ENCODE measurements at regions not wholly inside any gene's neighbourhood (a gene's known extent, or its start where the extent isn't known, plus 50 kb on each side); places are given as distances from the start of the nearest gene placed in this dataset.

DNA sequence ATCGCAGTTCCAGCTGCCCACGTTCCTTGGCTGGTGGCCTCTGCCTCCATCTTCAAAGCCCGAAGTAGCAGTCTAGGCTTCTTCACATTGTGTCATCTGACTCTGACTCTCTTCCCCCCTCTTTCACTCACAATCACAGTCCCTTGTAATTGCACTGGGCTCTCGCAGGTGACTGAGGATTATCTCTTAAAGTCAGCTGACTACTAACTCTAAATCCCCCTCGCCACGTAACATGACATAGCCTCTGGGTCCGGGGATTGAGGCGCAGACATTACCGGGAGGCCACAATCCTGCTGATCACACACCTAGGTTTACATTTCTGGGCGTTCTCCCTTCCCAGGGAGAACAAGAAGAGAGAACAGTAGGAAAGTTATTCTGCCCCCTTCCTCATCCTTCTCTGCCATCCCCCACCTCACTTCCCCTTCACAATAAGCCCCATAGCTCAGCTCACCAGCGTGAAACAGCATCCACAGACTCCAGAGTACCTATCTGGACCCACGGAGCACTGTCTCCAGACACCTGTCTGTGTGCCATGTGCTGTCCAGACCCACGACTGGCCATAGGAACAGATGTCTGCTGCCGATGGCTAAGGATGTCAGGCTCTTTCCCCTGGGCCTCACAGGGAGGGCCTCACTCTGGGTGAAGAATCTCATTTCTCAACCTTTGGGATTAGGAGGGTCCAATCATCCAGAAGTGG is 64.3 kb upstream of the FZD7 start:
- no peak for DNase-seq

GRCh38 chr2:201969938-201970785 is 63.5 kb upstream of the FZD7 start:
- no peak for DNase-seq

- DNase-seq = no peak
Observed at GRCh38 chr2:201970786-201971108, 62.9 kb upstream of the FZD7 start.

DNA sequence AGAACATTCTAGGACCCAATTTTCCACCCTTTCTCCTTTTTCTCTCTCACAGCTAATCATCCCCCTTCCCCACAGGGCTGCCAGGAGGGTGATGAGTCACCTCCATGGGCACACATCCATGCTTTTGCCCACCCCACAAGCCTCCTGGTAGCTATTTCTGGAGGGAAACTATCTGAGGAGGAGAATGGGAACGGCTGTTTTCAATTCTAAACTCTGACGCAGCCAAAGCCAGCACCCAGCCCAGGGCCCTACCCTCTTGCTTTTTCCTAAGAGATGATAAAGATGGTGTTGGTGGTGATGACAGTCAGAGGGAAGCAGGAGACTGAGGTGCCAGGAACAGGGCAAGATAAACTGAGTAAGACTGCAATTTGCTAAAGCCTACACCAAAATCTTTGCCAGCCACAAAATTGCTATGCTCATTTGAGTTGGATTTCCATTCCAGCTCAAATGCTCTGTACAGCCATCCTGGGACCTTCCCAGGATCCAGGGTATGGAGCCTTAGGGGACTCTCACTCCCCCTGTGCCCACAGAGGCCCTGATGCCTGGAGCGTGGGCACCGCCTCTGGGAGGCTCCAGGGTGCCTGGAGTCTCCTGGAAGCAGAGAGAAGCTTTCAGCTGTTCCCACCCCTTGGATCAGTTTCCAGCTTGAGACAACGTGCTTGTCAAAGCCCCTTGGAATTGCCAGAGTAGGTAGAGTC is 62.0 kb upstream of the FZD7 start:
- no peak for DNase-seq

GRCh38 chr2:201972621-201973255 is 60.9 kb upstream of the FZD7 start:
- no peak for DNase-seq

DNA sequence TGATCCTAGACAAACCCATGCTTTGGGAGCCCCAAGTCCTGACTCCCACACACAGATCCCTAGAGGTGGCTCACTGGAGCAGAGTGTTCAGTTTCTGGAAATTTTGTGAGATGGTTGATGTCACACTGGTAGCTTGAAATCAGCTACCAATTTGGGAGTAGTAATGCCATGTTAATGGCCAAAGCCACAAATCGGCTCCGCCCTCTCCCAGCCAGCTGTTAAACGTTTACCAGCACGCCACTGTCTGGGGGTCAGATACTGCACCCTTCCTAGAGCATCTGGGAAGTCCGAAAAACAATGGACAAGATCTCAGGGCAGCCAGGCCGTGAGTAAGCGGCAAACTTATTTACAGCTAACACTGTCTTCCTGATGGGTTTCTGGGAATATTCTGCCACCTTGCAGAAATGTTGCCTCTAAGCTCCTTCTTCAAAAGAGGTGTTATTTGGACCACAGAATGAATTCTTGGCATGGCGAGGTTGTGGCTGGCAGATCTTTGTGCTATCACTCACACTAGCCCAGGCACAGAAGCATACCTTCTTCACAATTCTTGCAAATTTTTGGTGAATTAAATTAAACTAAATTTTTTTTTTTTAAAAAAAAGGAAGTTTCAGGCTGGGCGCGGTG is 60.2 kb upstream of the FZD7 start:
- no peak for DNase-seq

DNA sequence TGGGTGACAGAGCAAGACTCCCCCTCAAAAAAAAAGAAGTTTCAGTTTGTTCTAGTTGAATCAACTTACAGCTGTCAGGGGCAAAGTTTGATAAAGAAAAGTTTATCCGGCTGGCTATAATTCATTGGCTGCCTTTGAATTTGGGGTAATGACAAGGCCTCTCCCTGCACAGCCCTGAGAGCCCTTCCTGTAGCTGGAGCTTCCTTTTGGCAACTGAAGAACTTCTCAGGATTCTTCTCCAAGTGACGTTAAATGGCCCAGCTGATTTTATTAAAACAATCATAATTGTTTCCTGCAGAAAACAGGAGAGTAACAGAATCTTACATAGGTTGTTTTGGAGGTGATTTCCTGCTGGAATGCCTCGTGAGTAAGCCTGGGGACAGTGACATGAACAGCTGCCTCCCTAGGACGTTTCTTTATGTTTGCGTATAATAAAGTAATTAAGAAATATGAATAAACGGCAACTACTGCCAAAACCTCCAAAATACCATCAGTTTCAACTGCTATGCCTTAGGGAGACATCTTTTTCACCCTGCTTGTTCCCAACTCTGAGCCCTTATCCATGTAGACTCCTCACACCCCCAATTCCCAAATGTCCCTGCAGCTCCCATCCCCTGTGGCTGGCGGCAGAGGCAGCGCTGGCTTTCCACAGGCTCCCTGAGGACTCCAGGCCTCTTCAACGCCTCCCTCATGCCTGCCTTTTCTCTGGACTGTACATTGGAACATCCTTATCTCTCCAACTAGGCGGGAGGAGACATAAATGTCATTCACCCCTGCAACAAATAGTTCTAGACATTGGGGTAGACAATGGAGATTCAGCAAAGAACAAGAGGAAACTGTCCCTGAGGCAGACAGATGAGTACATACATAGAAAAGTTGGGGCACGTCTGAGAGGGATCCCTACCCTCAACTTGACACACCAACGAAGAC is 59.2 kb upstream of the FZD7 start:
- no peak for DNase-seq

DNA sequence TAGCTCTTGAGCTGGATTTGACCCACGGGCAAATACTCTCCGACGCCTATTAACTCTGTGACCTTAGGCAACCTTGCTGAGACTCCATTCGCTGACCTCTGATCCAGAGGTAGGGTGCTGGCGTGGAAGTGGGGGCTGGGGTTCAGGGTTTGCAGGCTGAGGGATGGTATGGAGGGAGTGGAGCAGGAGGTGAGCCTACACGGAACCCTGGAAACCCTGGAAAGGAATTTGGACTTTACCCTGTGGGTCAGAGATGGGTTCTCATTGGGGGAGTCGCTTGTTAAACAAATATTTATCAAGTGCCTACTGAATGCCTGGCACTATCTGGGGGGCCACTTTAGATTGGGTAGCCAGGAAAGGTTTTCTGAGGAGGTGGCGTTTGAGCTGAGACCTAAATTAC is 58.2 kb upstream of the FZD7 start:
- no peak for DNase-seq

DNA sequence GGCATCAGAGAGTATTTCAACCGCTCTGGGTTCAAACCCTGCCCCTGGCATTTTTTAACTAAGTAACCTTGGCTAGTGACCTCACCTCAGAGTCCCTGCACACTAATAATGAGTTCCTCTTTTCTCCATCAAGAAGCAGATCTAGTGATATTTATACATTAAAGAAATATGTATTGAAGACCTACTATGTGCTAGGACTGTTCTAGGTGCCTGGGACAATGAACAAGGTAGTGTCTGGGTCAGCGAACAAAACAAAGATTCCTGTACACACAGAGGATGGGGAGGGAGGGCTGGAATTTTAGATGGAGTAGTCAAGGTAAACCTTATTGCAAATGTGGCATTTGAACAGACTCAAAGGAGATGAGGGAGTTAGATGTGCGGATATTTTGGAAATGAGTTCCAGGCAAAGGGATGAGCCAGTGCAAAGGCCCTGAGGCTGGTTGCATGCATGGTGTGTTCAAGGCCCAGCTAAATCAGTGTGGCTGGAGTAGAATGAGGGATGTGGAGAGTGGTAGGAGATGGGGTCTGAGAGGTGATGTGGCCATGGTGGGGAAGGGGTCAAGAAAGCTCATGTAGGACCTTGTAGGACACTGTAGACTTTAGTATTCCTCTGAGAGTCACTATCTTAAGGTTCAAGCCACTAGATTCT is 57.6 kb upstream of the FZD7 start:
- no peak for DNase-seq

DNA sequence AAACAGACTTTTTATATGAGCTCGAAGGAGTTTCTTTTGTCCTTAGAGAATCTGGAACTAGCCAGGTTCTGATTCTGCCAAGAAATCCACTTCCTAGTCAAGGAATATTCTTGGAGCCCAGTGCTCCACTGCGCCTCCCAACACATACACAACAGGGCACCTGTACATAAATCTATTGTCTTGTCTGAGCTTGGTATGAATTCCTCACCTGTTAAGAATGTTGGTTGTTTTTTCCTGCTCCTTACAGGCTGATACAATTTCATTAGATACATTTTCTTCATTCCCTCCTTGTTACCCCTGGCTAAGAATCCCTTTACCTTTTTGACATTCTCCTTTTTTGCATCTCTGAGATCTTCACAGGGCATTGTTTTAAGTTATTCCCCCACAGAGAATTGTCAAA is 56.0 kb upstream of the FZD7 start:
- DNase-seq = no peak

- DNase-seq = no peak
Observed at GRCh38 chr2:201978333-201978732, 55.3 kb upstream of the FZD7 start.

DNA sequence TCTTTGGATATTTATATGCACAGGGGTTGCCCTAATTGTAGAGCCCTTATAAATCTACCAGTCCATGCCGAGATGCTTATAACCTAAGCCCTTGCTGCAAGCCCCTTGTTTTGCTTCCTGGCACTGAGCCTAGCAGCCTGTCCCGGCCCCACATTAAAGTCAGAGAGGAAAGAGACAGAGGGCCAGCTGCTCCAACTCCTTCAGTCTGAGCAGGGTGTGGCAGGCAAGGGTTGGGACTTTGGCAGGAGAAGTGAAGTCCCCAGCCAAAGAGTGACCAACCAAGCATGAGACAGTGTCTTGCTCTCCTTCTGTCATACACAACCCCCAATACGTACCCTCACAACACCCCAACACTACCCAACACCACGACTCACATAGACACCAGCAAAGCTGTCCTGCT is 54.7 kb upstream of the FZD7 start:
- DNase-seq = no peak

DNA sequence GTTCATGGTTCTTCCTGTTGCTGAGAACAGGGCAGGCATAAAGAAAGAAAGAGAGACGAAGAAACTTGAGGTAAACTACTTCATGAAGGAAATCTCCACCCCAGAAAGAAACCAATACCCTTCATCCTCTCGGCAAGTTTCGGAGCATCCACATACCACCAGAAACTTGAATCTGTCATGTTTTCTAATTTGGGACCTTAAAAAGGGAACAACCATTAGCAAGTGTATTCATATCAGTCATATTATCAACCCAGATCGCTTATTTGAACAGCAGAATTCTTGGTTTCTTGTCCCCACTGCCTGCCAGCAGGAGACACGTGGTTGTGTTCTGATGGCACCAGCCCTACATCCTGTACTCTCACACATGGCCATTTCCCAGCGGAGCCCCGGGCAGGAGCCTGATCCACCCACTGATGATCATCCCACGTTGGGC is 53.2 kb upstream of the FZD7 start:
- DNase-seq = no peak

- no peak for DNase-seq
Observed at GRCh38 chr2:201980946-201981345, 52.7 kb upstream of the FZD7 start.

- DNase-seq = no peak
Observed at GRCh38 chr2:201983174-201983573, 50.5 kb upstream of the FZD7 start.

- DNase-seq = no peak
Observed at GRCh38 chr2:201983800-201984199, 49.9 kb upstream of the FZD7 start.
